ENCODE measurements at regions not wholly inside any gene's neighbourhood (a gene's known extent, or its start where the extent isn't known, plus 50 kb on each side); places are given as distances from the start of the nearest gene placed in this dataset.

DNA sequence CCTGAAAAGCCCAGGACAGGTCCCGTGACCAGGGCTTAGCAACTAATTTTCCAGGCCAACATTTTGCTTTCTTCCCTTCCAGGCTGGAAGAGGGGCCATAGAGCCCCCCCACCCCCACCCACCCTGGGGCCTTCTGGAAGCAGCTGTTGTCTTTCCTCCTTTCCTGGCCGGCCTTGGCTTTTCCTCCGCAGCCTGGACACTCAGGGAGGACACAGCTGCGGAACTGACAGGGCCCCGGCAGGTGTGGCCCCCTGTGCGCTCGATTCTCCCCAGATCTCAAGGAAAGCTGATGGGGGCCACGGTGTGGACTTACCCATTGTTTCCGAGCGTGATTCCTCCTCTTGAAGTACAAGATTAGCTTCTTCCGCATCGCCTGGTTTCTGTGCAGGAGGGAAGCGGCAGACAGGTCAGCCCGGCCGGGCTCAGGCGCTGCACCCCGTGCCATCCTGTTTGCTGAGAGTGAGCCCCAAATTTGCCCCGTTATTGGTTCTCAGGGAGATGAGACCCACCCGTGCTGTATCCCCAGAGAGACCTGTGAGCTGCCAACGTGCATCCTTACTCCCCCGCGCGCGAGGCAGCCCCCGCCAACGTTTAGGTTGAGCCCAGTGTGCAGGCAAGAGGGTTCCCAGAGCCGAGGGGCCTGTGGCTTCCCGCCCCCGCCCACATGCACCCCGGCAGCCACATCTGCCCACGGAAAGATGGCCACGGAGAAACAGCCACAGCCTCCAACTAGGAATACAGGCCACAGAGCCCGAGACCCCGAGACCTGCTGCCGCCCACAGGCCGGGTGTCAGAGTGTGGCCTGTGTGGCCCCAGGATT, 129.6 kb downstream of the NCOR2 start:
- H3K4me3 ChIP-seq (ENCODE audit: low read depth, low read length) = no peak overlapping the region
- DNase-seq (ENCODE audit: low read depth) = no peak
- TF ChIP-seq, protein P1, sequence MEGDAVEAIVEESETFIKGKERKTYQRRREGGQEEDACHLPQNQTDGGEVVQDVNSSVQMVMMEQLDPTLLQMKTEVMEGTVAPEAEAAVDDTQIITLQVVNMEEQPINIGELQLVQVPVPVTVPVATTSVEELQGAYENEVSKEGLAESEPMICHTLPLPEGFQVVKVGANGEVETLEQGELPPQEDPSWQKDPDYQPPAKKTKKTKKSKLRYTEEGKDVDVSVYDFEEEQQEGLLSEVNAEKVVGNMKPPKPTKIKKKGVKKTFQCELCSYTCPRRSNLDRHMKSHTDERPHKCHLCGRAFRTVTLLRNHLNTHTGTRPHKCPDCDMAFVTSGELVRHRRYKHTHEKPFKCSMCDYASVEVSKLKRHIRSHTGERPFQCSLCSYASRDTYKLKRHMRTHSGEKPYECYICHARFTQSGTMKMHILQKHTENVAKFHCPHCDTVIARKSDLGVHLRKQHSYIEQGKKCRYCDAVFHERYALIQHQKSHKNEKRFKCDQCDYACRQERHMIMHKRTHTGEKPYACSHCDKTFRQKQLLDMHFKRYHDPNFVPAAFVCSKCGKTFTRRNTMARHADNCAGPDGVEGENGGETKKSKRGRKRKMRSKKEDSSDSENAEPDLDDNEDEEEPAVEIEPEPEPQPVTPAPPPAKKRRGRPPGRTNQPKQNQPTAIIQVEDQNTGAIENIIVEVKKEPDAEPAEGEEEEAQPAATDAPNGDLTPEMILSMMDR (IDR thresholded peaks at IDR 0.05; ENCODE audit: low read depth, low read length, missing control alignments) = no peak
- in situ Hi-C loops (cut with HindIII; ENCODE audit: low sequenced_read_pairs) = no loop called here

- DNase-seq (ENCODE audit: low read depth) = no peak
- in situ Hi-C loops (cut with HindIII; ENCODE audit: low sequenced_read_pairs) = no loop called here
- no peak overlapping the region for H3K4me3 ChIP-seq (ENCODE audit: low read depth, low read length)
- TF ChIP-seq, protein P1 (IDR thresholded peaks at IDR 0.05; ENCODE audit: low read depth, low read length, missing control alignments) = no peak
Measured at GRCh38 chr12:124437121-124437520, 130.3 kb downstream of the NCOR2 start.

- TF ChIP-seq, protein P1 (IDR thresholded peaks at IDR 0.05; ENCODE audit: low read depth, low read length, missing control alignments) = no peak
- DNase-seq (ENCODE audit: low read depth) = no peak
- in situ Hi-C loops (cut with HindIII; ENCODE audit: low sequenced_read_pairs) = no loop called here
- no peak overlapping the region for H3K4me3 ChIP-seq (ENCODE audit: low read depth, low read length)
Measured at GRCh38 chr12:124436366-124436765, 131.0 kb downstream of the NCOR2 start.

DNA sequence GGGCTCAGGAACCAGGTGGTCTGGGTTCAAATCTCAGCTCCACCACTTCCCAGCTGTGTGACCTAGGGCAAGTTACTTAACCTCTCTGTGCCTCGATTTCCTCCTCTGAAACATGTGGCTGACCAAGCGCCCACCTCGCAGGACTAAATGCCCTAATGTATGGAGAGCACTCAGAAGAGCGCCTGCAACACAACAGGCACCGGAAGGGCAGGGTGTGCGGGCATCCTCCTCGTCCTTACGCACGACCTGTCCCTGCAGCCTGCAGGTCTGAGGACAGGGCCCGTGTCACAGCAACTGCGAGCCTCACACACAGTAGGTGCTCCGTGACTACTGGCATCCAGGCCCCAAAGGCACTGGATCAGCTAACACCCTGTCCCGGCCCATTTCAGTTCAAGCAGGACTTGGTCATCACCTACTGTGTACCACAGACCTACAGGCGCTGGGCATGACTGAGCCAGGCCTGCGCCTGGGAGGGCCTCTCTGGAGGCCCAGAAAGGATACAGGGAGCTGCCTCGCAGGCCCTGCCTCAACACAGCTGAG, 131.5 kb downstream of the NCOR2 start:
- no peak for DNase-seq (ENCODE audit: low read depth)
- no peak overlapping the region for H3K4me3 ChIP-seq (ENCODE audit: low read depth, low read length)
- TF ChIP-seq, protein P1 (IDR thresholded peaks at IDR 0.05; ENCODE audit: low read depth, low read length, missing control alignments) = no peak
- in situ Hi-C loops (cut with HindIII; ENCODE audit: low sequenced_read_pairs) = no loop called here

DNA sequence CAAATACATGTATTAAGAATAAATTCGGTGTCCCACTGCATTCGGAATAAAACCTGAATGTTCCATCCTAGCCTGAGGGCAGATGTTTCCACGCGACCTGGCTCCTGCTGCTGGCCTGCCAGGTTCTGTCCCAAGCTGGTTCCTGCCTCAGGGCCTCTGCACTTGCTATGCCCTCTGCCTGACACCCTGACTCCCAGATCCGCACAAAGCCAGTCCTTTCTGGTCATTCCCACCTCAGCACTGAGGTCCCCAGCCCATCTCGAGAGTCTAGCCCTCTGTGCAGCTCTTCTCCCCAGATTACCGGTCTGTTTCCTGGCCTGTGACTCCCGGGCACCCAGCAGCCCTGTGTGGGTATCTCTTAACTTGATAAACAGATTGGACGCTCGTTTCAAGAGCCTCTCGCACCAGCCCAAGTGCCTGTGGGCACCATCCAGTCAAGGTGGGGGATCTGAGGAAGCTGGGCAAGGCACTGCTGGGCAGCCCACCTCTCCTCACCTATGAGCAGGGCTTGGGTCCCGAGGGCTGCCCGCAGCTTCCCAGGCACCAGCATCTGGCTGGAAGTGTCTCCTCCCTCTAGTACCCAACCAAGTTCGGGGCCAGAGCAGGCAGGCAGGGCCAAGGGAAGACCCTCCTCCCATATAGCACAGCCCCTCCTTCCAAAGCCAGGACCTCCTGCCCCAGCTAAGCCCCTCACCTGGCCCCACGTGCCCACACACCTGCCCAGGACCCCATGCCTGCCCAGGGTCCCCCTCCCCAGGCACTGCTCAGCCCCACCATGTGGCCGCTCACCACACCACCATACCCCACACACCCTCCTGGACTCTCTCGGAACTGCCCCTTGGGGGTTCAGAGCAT, 132.2 kb downstream of the NCOR2 start:
- TF ChIP-seq, protein P1 (IDR thresholded peaks at IDR 0.05; ENCODE audit: low read depth, low read length, missing control alignments) = no peak
- DNase-seq (ENCODE audit: low read depth) = no peak
- in situ Hi-C loops (cut with HindIII; ENCODE audit: low sequenced_read_pairs) = no loop called here
- H3K4me3 ChIP-seq (ENCODE audit: low read depth, low read length) = no peak overlapping the region

DNA sequence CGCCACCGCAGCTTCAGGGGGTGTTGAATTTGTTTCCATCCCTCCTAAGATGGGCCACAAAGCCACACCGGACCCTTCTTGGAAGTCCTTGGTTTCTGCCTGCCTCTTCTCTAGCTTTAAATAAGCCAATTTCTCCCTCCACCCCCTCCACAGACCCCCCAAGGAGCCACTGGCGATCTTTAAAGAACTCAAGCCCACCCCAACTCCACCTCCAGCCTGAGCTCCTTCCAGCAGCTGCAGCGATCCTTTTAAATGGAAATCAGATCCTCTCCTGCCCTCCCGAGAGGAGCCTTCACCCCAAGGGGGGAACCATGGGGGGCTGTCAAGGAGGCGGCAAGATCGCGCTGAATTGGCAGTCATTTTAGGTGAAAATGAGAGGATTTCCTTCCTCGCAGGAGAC, 133.1 kb downstream of the NCOR2 start:
- in situ Hi-C loops (cut with HindIII; ENCODE audit: low sequenced_read_pairs) = no loop called here
- no peak for DNase-seq (ENCODE audit: low read depth)
- H3K4me3 ChIP-seq (ENCODE audit: low read depth, low read length) = no peak overlapping the region
- TF ChIP-seq, protein P1 (IDR thresholded peaks at IDR 0.05; ENCODE audit: low read depth, low read length, missing control alignments) = no peak
